A549 (cell line): ENCODE measurements at regions not wholly inside any gene's neighbourhood (a gene's known extent, or its start where the extent isn't known, plus 50 kb on each side); places are given as distances from the start of the nearest gene placed in this dataset.

ENCODE experiments used
- ATAC-seq, 2 experiments: fragments of 200-7000 bp in 1 of 2; fragments of >200 bp in 1 of 2; cut with Nextera tagmentation in 1 of 2; cut with Tn5 transposase in 1 of 2; 3 replicates each; pipeline versions ENCODE4 v1.8.0 to v1.9.1; 2018 to 2020; ENCODE audit warnings: mild to moderate bottlenecking in 1 of 2, moderate library complexity in 1 of 2
- CTCF ChIA-PET: fragments of 300-600 bp; sonication (Branson Sonifier 250); formaldehyde crosslinking; extraction: SDS; loops from one replicate; lab custom pipeline; 2021; ENCODE audit warnings: antibody characterized with exemption, inconsistent platforms; lab: Yijun Ruan, JAX
- POLR2A ChIA-PET: fragments of 350-600 bp; formaldehyde crosslinking; extraction: SDS; loops from one replicate; lab custom pipeline; 2021; ENCODE audit warnings: antibody characterized with exemption, inconsistent platforms; lab: Yijun Ruan, JAX
- DNase-seq, 2 experiments: peaks; one replicate each; pipeline versions ENCODE4 v3.0.0 to v3.0.0-alpha.2; 2011 to 2016; ENCODE audit warnings: low read depth in 1 of 2, low spot score in 1 of 2
- FAIRE-seq: peaks from 2 replicates; lab custom pipeline; 2011; peaks lifted over from hg19 to GRCh38; lab: Jason Lieb, UNC
- H3K27ac ChIP-seq, 2 experiments: fragments of >200 bp; sonication (Bioruptor Twin); formaldehyde crosslinking; 3 replicates each; pipeline ENCODE4 v1.5.1; 2016 to 2017
- H3K4me1 ChIP-seq: fragments of >200 bp; sonication (Bioruptor Twin); formaldehyde crosslinking; 3 replicates; pipeline ENCODE4 v1.6.1; 2016
- H3K4me2 ChIP-seq: fragments of >200 bp; sonication (Bioruptor Twin); formaldehyde crosslinking; 3 replicates; pipeline ENCODE4 v1.6.1; 2016
- H3K4me3 ChIP-seq: fragments of >200 bp; sonication (Bioruptor Twin); formaldehyde crosslinking; 3 replicates; pipeline ENCODE4 v1.5.1; 2016
- H3K9me3 ChIP-seq: fragments of >200 bp; sonication (Bioruptor Twin); formaldehyde crosslinking; 3 replicates; pipeline ENCODE4 v1.6.1; 2016
- BHLHE40 ChIP-seq: IDR thresholded peaks from 2 replicates; pipeline ENCODE4 v1.6.1; 2012; ENCODE audit warnings: low read depth, low read length, inconsistent platforms
- CHD4 ChIP-seq: fragments of 200-600 bp; sonication (generic); IDR thresholded peaks from 2 replicates; pipeline ENCODE4 v1.6.1; 2016; ENCODE audit warnings: antibody characterized with exemption, mild to moderate bottlenecking, borderline replicate concordance
- FOSL2 ChIP-seq, 2 experiments: fragments of 450-650 bp in 1 of 2; fragments of >200 bp in 1 of 2; sonication (Bioruptor Twin) in 1 of 2; formaldehyde crosslinking; IDR thresholded peaks; 2 replicates each; pipeline versions ENCODE4 v1.5.0 to v1.6.1; 2016 to 2020; ENCODE audit warnings: mild to moderate bottlenecking in 1 of 2, moderate library complexity in 1 of 2
- HDAC2 ChIP-seq: fragments of 200-600 bp; sonication (generic); IDR thresholded peaks from 2 replicates; pipeline ENCODE4 v1.6.1; 2016
- HOXB5 ChIP-seq: fragments of 250-450 bp; sonication (Bioruptor Pico); IDR thresholded peaks from 2 replicates; pipeline ENCODE4 v1.5.0; 2020; ENCODE audit warnings: mild to moderate bottlenecking, moderate library complexity
- KDM5A ChIP-seq: fragments of 200-600 bp; sonication (generic); IDR thresholded peaks from 2 replicates; pipeline ENCODE4 v1.6.1; 2016; ENCODE audit warnings: antibody characterized with exemption, mild to moderate bottlenecking
- NR3C1 ChIP-seq: fragments of >200 bp; sonication (Bioruptor Twin); formaldehyde crosslinking; IDR thresholded peaks from 3 replicates; pipeline ENCODE4 v1.6.1; 2017
- POLR2A ChIP-seq: IDR thresholded peaks from 2 replicates; pipeline ENCODE4 v1.6.1; 2012; ENCODE audit warnings: mild to moderate bottlenecking, low read length
- RAD21 ChIP-seq, 2 experiments: fragments of >200 bp in 1 of 2; sonication (Bioruptor Twin) in 1 of 2; formaldehyde crosslinking in 1 of 2; IDR thresholded peaks in 1 of 2; conservative IDR thresholded peaks in 1 of 2; 2 replicates in 1 of 2; 3 replicates in 1 of 2; pipeline ENCODE4 v1.6.1; 2012 to 2018; ENCODE audit warnings: inconsistent platforms in 1 of 2
- RCOR1 ChIP-seq: fragments of 150-350 bp; IDR thresholded peaks from 2 replicates; pipeline ENCODE4 v1.6.1; 2014; ENCODE audit warnings: antibody characterized with exemption, low read length, low read depth
- SMC3 ChIP-seq: fragments of >200 bp; sonication (Bioruptor Twin); formaldehyde crosslinking; IDR thresholded peaks from 3 replicates; pipeline ENCODE4 v1.6.1; 2018; ENCODE audit warnings: inconsistent platforms
- TP53 ChIP-seq: fragments of 250-450 bp; sonication (Bioruptor Pico); IDR thresholded peaks from 2 replicates; pipeline ENCODE4 v1.5.0; 2021; ENCODE audit warnings: mild to moderate bottlenecking, moderate library complexity
- ZC3H11A ChIP-seq: fragments of 450-650 bp; IDR thresholded peaks from 2 replicates; pipeline ENCODE4 v1.6.1; 2014; ENCODE audit warnings: antibody characterized with exemption, mild to moderate bottlenecking
- WGBS: methylation state at CpG from one replicate; pipeline ENCODE4 v1.1.6; 2017; ENCODE audit errors: missing lambda C conversion rate; 5-methylcytosine and 5-hydroxymethylcytosine counted together
- TF ChIP-seq, protein P1 (sequence below): fragments of 200-600 bp; sonication (generic); IDR thresholded peaks from 2 replicates; pipeline ENCODE4 v1.6.1; 2016; ENCODE audit warnings: antibody characterized with exemption, mild to moderate bottlenecking, moderate library complexity
- TF ChIP-seq, protein P2 (sequence below): fragments of 450-650 bp; IDR thresholded peaks from 2 replicates; pipeline ENCODE4 v1.6.1; 2014; ENCODE audit warnings: antibody characterized with exemption
- TF ChIP-seq, protein P3 (sequence below): fragments of >200 bp; sonication (Bioruptor Twin); formaldehyde crosslinking; IDR thresholded peaks from 3 replicates; pipeline ENCODE4 v1.5.1; 2016
- TF ChIP-seq, protein P4 (sequence below): IDR thresholded peaks from 2 replicates; pipeline ENCODE4 v1.6.1; 2012
- TF ChIP-seq, protein P5 (sequence below): fragments of 250-450 bp; sonication (Bioruptor Pico); IDR thresholded peaks from 2 replicates; pipeline ENCODE4 v1.5.0; 2020; ENCODE audit warnings: low read depth, mild to moderate bottlenecking, moderate library complexity
- TF ChIP-seq, protein P6 (sequence below): IDR thresholded peaks from 2 replicates; pipeline ENCODE4 v1.6.1; 2012; ENCODE audit warnings: low read depth, borderline replicate concordance

DNA sequence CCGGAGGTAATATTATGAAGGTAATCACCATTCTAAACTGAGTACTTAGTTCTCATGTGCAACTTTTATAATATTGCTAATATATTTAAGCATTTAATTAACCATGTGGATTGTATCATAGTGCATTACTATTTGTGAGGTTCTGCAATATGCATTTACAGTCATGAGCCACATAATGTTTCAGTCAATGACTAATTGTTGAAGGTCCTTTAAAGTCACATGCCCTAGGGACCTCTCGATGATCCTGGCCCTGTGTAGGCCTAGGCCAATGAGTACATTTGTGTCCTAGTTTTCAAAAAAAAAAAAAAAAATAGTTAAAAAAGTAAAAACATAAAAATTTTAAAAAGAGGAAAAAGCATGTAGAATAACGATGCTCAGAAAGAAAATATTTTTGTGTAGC lies 298.0 kb downstream of the DSEL start (continued):
- TF ChIP-seq, protein P1, sequence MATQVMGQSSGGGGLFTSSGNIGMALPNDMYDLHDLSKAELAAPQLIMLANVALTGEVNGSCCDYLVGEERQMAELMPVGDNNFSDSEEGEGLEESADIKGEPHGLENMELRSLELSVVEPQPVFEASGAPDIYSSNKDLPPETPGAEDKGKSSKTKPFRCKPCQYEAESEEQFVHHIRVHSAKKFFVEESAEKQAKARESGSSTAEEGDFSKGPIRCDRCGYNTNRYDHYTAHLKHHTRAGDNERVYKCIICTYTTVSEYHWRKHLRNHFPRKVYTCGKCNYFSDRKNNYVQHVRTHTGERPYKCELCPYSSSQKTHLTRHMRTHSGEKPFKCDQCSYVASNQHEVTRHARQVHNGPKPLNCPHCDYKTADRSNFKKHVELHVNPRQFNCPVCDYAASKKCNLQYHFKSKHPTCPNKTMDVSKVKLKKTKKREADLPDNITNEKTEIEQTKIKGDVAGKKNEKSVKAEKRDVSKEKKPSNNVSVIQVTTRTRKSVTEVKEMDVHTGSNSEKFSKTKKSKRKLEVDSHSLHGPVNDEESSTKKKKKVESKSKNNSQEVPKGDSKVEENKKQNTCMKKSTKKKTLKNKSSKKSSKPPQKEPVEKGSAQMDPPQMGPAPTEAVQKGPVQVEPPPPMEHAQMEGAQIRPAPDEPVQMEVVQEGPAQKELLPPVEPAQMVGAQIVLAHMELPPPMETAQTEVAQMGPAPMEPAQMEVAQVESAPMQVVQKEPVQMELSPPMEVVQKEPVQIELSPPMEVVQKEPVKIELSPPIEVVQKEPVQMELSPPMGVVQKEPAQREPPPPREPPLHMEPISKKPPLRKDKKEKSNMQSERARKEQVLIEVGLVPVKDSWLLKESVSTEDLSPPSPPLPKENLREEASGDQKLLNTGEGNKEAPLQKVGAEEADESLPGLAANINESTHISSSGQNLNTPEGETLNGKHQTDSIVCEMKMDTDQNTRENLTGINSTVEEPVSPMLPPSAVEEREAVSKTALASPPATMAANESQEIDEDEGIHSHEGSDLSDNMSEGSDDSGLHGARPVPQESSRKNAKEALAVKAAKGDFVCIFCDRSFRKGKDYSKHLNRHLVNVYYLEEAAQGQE: no peak
- TF ChIP-seq, protein P2, sequence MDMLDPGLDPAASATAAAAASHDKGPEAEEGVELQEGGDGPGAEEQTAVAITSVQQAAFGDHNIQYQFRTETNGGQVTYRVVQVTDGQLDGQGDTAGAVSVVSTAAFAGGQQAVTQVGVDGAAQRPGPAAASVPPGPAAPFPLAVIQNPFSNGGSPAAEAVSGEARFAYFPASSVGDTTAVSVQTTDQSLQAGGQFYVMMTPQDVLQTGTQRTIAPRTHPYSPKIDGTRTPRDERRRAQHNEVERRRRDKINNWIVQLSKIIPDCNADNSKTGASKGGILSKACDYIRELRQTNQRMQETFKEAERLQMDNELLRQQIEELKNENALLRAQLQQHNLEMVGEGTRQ: no peak

DNA sequence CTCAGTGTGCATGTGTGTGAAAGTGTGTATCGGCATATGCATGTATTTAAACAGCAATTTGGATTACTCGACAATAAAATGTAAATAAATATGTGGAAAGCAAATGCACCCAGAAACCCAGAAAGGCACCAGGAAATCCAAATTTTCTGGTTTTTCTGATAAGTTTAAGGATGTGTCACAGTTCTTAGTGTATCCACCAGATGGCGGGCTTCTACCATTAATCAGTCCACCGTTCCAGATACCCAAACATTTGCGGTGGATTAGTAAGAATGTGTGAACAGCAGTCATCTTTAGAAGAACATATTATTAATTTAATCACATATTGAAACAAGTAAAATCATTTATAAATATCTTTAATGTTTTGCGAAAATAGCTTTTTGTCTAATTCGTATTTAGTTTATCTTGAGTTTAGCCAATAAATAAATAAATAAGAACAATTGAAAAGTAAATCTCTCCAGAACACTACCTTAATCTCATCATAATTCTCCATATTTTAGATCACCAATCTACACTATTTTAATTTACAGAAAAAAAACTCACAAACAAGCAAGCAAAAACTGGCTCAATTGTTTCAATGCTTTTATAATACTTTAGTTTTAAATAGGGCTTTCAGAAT lies 298.9 kb downstream of the DSEL start:
- Histone ChIP-seq H3K4me2 (no peak overlapping the region), H3K4me1 (no peaks in the 10 kb centered on the region), H3K27ac (no peak overlapping the region), H3K4me3 (no peak overlapping the region), H3K9me3 (no peaks in the 10 kb centered on the region)
- WGBS: 3% methylated on average over 7 of the region's 7 CpGs
- ChIA-PET CTCF (interaction anchor here (0.7 to 3.6 kb wide), 7 partner anchors 11 to 1442 kb away, joined by 3 to 16 read pairs (median 3); no protein-coding TSS in a partner anchor), POLR2A (no interaction called here)
- ATAC-seq (peak; percentile 56 to 75; a peak in 4 of 6 replicates), FAIRE-seq (no peak), DNase-seq (peak; percentile 1 to 44)
- TF ChIP-seq HOXB5 (CRISPR knock-in tag) (no peak), BHLHE40 (no peak), TP53 (CRISPR knock-in tag) (no peak), SMC3 (peak; percentile 87), RAD21 (conservative IDR thresholded peaks at IDR 0.05 in 1 of 2, IDR thresholded peaks at IDR 0.05 in 1 of 2) (peak; percentile 83 to 87)
- TF ChIP-seq, protein P3, sequence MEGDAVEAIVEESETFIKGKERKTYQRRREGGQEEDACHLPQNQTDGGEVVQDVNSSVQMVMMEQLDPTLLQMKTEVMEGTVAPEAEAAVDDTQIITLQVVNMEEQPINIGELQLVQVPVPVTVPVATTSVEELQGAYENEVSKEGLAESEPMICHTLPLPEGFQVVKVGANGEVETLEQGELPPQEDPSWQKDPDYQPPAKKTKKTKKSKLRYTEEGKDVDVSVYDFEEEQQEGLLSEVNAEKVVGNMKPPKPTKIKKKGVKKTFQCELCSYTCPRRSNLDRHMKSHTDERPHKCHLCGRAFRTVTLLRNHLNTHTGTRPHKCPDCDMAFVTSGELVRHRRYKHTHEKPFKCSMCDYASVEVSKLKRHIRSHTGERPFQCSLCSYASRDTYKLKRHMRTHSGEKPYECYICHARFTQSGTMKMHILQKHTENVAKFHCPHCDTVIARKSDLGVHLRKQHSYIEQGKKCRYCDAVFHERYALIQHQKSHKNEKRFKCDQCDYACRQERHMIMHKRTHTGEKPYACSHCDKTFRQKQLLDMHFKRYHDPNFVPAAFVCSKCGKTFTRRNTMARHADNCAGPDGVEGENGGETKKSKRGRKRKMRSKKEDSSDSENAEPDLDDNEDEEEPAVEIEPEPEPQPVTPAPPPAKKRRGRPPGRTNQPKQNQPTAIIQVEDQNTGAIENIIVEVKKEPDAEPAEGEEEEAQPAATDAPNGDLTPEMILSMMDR: peak; percentile 68
- TF ChIP-seq, protein P4, sequence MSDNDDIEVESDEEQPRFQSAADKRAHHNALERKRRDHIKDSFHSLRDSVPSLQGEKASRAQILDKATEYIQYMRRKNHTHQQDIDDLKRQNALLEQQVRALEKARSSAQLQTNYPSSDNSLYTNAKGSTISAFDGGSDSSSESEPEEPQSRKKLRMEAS: no peak

DNA sequence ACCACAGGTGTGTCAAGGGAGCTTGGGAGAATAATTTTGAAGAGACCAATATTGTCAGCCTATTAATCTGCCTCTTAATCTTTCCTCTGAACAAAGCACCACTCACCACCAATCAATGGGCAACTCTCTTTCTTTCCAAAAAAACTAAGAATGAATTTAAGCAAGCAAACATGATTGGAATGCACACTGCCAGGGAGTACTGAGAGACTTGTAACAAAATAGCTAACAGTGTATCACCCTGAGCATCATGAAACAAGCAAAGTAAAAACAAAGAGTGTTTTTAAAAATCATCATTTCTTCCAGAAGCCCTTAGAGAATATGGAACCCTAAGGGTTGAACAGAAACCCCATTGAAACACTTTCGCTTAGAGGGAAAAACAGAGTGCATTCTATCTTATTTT lies 299.7 kb downstream of the DSEL start:
- Histone ChIP-seq H3K4me2 (no peak overlapping the region), H3K9me3 (no peaks in the 10 kb centered on the region), H3K27ac (no peak overlapping the region), H3K4me3 (no peak overlapping the region), H3K4me1 (no peaks in the 10 kb centered on the region)
- 4% methylated on average over 1 of the region's 1 CpG for WGBS
- ATAC-seq (no peak), FAIRE-seq (no peak), DNase-seq (no peak)
- ChIA-PET POLR2A (no interaction called here), CTCF (interaction anchor here (0.9 to 3.6 kb wide), 5 partner anchors 16 to 1443 kb away, joined by 3 to 16 read pairs (median 4); no protein-coding TSS in a partner anchor)
- TF ChIP-seq POLR2A (no peak), HOXB5 (CRISPR knock-in tag) (no peak), ZC3H11A (no peak), NR3C1 (no peak), KDM5A (no peak), FOSL2 (IDR thresholded peaks at IDR 0.05) (no peak), FOSL2 (CRISPR knock-in tag; IDR thresholded peaks at IDR 0.05) (no peak), CHD4 (no peak), RCOR1 (no peak), HDAC2 (no peak)
- TF ChIP-seq, protein P5, sequence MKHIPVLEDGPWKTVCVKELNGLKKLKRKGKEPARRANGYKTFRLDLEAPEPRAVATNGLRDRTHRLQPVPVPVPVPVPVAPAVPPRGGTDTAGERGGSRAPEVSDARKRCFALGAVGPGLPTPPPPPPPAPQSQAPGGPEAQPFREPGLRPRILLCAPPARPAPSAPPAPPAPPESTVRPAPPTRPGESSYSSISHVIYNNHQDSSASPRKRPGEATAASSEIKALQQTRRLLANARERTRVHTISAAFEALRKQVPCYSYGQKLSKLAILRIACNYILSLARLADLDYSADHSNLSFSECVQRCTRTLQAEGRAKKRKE (CRISPR knock-in tag): no peak
- TF ChIP-seq, protein P6, sequence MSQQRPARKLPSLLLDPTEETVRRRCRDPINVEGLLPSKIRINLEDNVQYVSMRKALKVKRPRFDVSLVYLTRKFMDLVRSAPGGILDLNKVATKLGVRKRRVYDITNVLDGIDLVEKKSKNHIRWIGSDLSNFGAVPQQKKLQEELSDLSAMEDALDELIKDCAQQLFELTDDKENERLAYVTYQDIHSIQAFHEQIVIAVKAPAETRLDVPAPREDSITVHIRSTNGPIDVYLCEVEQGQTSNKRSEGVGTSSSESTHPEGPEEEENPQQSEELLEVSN: no peak
- TF ChIP-seq, protein P3: no peak
